PFSK-1 (cell line): ENCODE measurements at regions not wholly inside any gene's neighbourhood (a gene's known extent, or its start where the extent isn't known, plus 50 kb on each side); places are given as distances from the start of the nearest gene placed in this dataset.

Experiments used
- POLR2AphosphoS5 ChIP-seq: IDR thresholded peaks from 2 replicates; pipeline ENCODE4 v1.6.1; 2012; ENCODE audit warnings: low read depth, mild to moderate bottlenecking, control low read depth, low read length, moderate library complexity
- TAF1 ChIP-seq: IDR thresholded peaks from 2 replicates; pipeline ENCODE4 v1.6.1; 2012; ENCODE audit warnings: low read length, control low read depth, borderline replicate concordance; ENCODE audit not compliant: insufficient read depth
- TF ChIP-seq, protein P1 (sequence below), 2 experiments: IDR thresholded peaks; 2 replicates each; pipeline versions ENCODE4 v1.6.1 to v1.8.0; 2011 to 2012; ENCODE audit warnings: low read depth in 2 of 2, low read length in 2 of 2, control low read depth in 1 of 2, inconsistent platforms in 1 of 2, mild to moderate bottlenecking in 1 of 2, moderate library complexity in 1 of 2; ENCODE audit not compliant: insufficient read depth in 1 of 2

DNA sequence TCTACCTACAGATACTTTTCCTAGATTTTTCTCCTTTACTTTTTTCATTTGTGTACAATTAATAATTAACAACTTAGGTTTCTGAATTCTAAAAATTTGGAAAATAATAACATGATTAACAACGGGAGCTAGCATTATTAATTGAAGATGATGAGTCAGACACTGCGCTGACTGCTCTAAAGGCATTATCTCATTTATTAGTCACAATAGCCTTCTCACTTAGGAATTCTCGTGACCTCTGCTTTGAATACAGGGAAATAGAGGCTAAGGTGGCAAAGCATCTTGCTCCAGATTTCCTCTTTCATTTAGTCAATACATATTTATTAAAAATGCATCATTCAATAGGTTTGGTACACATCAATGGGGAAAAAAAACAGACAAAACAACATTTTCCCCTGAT, 441.3 kb downstream of the PCDH18 start:
- no peak for TF ChIP-seq POLR2AphosphoS5
- TF ChIP-seq, protein P1, sequence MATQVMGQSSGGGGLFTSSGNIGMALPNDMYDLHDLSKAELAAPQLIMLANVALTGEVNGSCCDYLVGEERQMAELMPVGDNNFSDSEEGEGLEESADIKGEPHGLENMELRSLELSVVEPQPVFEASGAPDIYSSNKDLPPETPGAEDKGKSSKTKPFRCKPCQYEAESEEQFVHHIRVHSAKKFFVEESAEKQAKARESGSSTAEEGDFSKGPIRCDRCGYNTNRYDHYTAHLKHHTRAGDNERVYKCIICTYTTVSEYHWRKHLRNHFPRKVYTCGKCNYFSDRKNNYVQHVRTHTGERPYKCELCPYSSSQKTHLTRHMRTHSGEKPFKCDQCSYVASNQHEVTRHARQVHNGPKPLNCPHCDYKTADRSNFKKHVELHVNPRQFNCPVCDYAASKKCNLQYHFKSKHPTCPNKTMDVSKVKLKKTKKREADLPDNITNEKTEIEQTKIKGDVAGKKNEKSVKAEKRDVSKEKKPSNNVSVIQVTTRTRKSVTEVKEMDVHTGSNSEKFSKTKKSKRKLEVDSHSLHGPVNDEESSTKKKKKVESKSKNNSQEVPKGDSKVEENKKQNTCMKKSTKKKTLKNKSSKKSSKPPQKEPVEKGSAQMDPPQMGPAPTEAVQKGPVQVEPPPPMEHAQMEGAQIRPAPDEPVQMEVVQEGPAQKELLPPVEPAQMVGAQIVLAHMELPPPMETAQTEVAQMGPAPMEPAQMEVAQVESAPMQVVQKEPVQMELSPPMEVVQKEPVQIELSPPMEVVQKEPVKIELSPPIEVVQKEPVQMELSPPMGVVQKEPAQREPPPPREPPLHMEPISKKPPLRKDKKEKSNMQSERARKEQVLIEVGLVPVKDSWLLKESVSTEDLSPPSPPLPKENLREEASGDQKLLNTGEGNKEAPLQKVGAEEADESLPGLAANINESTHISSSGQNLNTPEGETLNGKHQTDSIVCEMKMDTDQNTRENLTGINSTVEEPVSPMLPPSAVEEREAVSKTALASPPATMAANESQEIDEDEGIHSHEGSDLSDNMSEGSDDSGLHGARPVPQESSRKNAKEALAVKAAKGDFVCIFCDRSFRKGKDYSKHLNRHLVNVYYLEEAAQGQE (IDR thresholded peaks at IDR 0.05; ENCODE audit: insufficient read depth in 1 of 2, low read depth in 2 of 2, low read length in 2 of 2): no peak
- no peak for TF ChIP-seq TAF1
